ENCODE measurements at regions not wholly inside any gene's neighbourhood (a gene's known extent, or its start where the extent isn't known, plus 50 kb on each side); places are given as distances from the start of the nearest gene placed in this dataset.

DNA sequence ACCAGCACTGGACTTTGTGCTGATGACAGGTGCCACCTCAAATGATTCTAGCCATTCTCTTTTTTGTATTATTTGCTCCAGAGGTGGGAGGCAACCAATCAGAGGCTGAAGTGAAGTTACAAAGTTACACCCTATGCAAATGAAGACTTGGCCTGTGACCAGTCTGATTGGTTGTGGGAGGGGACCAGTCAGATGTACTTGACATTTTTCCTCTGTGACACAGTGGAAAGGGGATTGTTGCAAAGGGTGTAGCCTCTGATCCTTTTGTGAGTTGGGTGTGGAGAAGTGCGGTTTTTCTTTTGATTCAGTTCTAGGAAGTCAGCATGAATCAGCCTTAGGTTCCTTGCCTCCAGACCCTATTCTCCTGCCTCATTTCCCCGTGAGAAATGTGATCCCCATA, 244.0 kb downstream of the ARL6IP6 start:
- H4K20me1 ChIP-seq: no peaks in the 10 kb centered on the region
- H3K27me3 ChIP-seq: no peaks in the 10 kb centered on the region
- no peak overlapping the region for H3K9ac ChIP-seq
- no peak overlapping the region for H3K4me3 ChIP-seq
- no peaks in the 10 kb centered on the region for H3K9me3 ChIP-seq
- no peak overlapping the region for H3K27ac ChIP-seq
- H3K36me3 ChIP-seq: no peaks in the 10 kb centered on the region
- no peaks in the 10 kb centered on the region for H3K4me1 ChIP-seq
- H3K4me2 ChIP-seq: no peak overlapping the region
- TF ChIP-seq Cebpa-rat (IDR thresholded peaks at IDR 0.05): no peak

DNA sequence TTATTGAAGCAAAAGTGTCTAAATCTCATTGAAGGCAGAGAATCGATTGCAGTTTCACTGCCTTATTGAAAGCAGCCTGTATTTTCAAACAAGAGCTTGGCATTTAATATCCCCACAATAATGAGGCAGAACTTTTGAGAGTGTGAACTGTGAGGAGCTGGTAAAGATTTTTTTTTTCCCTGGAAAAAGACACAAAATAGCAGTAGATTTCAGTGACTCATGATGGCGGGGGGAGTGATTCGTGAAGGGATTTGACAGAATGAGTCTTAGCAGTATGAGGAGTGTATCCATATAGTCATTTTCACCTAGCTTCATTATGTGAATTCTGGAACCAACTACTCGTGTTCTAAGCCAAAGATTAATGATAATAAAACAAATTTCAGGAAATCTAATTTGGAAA, 242.9 kb downstream of the ARL6IP6 start:
- Histone ChIP-seq H3K36me3 (no peaks in the 10 kb centered on the region), H3K27me3 (no peaks in the 10 kb centered on the region), H4K20me1 (no peaks in the 10 kb centered on the region), H3K4me2 (no peak overlapping the region), H3K4me3 (no peak overlapping the region), H3K9me3 (no peaks in the 10 kb centered on the region), H3K4me1 (no peaks in the 10 kb centered on the region), H3K27ac (no peak overlapping the region), H3K9ac (no peak overlapping the region)
- TF ChIP-seq Cebpa-rat (IDR thresholded peaks at IDR 0.05): no peak

DNA sequence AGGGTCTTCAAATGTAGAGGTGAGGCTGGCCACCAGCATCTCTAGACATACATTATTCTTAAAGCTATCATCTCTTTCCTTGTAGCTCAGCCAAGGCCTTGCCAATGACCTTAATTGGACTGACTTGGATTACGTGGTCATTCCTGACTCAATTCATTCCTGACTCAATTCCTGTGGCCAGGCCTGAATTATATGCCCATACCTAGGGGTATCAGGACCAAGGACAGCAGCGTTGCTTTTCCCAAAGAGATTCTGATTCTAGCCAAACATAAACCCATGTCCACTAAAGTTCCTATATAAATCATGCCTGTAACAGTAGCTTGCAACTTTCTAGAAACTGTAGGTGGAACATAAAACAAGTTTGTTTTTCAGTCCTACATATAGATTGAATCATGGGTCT, 231.7 kb downstream of the ARL6IP6 start:
- Histone ChIP-seq H3K4me1 (peaks cover 8% of the 10 kb centered on the region; the same call in 1 of the 2 replicates), H3K9ac (no peak overlapping the region), H3K4me3 (no peak overlapping the region), H4K20me1 (no peaks in the 10 kb centered on the region), H3K36me3 (no peaks in the 10 kb centered on the region), H3K27ac (no peak overlapping the region), H3K9me3 (no peaks in the 10 kb centered on the region), H3K4me2 (no peak overlapping the region), H3K27me3 (no peaks in the 10 kb centered on the region)
- no peak for TF ChIP-seq Cebpa-rat (IDR thresholded peaks at IDR 0.05)

DNA sequence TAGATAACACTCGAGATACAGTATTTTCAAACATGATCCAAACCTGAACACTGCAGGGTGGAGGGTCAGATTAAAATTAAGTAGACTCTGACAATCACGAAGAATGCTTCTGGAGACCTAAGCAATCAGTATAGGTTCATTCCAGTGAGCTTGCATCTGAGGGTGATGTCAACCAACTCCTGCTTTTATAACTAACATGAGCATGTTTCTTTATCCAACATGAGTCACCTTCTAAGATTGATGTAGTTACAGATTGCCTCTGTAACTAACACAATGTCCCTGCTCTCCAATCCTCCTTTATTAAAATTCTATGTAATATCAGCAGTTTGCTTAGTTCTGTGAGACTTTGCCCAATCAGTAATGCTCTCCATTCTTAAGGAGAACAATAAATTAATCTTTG, 225.7 kb downstream of the ARL6IP6 start:
- no peaks in the 10 kb centered on the region for H3K36me3 ChIP-seq
- no peaks in the 10 kb centered on the region for H4K20me1 ChIP-seq
- no peak overlapping the region for H3K27ac ChIP-seq
- no peak overlapping the region for H3K4me2 ChIP-seq
- peaks cover 8% of the 10 kb centered on the region; the same call in 1 of the 2 replicates for H3K4me1 ChIP-seq
- H3K9me3 ChIP-seq: no peaks in the 10 kb centered on the region
- no peak overlapping the region for H3K4me3 ChIP-seq
- no peak for TF ChIP-seq Cebpa-rat (IDR thresholded peaks at IDR 0.05)
- H3K9ac ChIP-seq: no peak overlapping the region
- H3K27me3 ChIP-seq: no peaks in the 10 kb centered on the region

DNA sequence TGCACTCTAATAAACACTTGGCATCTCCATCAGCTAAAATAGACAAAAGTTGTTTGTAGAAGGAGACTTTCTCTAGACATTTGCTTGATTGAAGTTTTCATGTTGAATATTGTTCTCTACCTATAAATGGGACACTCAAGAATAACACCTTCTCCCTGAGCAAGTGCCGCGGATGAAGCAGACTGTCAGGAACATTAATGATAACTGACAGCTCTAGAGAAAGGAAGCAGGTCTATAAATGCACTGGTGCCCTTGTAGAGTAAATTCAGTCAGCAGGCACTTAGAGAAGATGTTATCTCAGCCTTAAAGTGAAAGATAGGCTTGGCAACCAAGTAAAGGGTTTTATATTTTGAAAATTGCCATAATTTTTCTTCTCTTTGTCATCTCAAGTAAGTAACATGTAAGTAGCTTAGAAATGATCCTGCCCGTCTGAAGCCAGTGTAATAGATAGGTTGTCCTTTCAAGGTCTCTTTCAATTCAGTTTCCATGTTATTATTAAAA, 224.6 kb downstream of the ARL6IP6 start:
- TF ChIP-seq Cebpa-rat (IDR thresholded peaks at IDR 0.05): no peak
- H4K20me1 ChIP-seq: no peaks in the 10 kb centered on the region
- no peak overlapping the region for H3K9ac ChIP-seq
- no peaks in the 10 kb centered on the region for H3K27me3 ChIP-seq
- no peak overlapping the region for H3K4me2 ChIP-seq
- no peaks in the 10 kb centered on the region for H3K9me3 ChIP-seq
- peaks cover 8% of the 10 kb centered on the region; the same call in 1 of the 2 replicates for H3K4me1 ChIP-seq
- H3K27ac ChIP-seq: no peak overlapping the region
- H3K36me3 ChIP-seq: no peaks in the 10 kb centered on the region
- H3K4me3 ChIP-seq: no peak overlapping the region

DNA sequence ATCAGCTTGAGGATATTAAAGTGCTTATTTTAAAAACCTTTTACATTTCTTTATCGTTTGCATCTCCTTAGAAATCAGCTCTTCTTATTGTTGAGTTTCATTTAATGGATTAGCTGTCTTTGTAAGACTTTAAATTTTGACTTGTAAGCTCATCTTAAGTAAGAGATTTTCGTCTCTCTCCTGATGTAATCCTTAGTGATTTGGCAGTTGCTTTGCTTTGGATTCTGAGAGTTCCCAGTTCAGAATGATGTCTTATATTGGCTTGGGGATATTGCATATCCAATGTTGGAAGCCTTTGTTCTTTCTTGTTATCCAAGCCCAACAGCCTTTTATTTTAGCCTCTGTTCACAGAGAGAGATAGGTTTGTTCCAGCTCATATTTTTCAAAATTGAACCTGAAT, 212.1 kb downstream of the ARL6IP6 start:
- no peak for TF ChIP-seq Cebpa-rat (IDR thresholded peaks at IDR 0.05)
- no peaks in the 10 kb centered on the region for H3K27me3 ChIP-seq

DNA sequence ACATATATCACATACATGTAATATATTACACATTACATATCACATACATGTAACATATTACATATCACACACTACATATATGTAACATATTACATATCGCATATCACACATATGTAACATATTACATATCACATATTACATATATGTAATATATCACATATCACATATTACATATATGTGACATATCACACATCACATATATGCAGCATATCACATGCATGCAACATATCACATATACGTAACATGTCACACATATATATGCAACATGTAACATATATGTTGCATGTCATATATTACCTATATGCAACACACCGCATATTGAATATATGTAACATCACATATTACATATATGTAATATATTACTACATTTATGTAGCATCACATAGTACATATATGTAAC, 211.2 kb downstream of the ARL6IP6 start:
- H3K9me3 ChIP-seq: no peaks in the 10 kb centered on the region
- no peaks in the 10 kb centered on the region for H3K4me1 ChIP-seq
- TF ChIP-seq Cebpa-rat (IDR thresholded peaks at IDR 0.05): no peak
- no peak overlapping the region for H3K4me3 ChIP-seq
- H3K4me2 ChIP-seq: no peak overlapping the region
- no peaks in the 10 kb centered on the region for H3K36me3 ChIP-seq
- H4K20me1 ChIP-seq: no peaks in the 10 kb centered on the region
- no peak overlapping the region for H3K9ac ChIP-seq
- H3K27ac ChIP-seq: no peak overlapping the region
- H3K27me3 ChIP-seq: no peaks in the 10 kb centered on the region

More for the DNA sequence above, 212.1 kb downstream of the ARL6IP6 start:
- H3K9ac ChIP-seq: no peak overlapping the region
- no peaks in the 10 kb centered on the region for H4K20me1 ChIP-seq
- H3K4me2 ChIP-seq: no peak overlapping the region
- no peaks in the 10 kb centered on the region for H3K36me3 ChIP-seq
- H3K4me3 ChIP-seq: no peak overlapping the region
- no peaks in the 10 kb centered on the region for H3K9me3 ChIP-seq
- no peaks in the 10 kb centered on the region for H3K4me1 ChIP-seq
- H3K27ac ChIP-seq: no peak overlapping the region

DNA sequence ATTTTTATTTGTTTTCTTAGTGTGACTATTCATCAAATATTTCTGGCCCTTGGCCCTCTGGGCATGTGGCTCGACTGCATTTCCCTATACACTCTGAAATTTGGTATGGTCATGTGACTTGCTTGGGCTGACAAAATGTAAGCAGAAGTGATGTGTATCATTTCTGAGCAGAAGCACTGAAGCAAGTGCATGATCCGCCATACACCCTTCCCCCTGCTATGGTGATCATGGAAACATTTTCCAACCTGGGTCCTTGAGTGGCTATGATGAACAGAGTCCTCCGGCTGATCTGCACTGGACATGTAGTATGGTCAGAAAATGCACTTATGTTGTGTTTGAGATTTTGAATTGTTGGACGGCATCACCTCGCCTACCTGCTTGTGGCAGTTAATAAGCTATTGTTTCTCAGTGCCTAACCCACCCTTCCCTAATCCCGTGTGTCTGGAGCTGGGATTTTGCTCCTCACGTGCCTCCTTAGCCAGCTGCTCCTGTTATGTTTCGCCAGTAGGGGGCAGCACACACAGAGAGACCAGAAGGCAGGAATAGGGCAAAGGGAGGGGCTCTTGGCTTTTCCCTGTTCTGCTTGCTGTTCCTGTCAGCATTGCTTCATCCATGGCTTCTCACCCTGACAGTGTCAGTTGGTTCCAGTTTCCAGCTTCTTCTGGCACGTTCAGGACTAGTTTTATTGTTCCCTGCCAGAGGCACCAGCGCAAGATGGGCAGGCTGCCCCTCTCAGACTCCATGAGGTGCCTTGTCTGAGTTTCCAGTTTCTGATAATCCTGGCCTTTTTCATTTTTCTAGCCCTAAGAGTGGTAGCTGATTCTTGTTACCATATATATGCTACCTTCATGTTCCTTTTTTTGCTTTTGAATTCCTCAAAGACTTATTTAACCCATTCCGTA, 207.4 kb downstream of the ARL6IP6 start:
- TF ChIP-seq Cebpa-rat (IDR thresholded peaks at IDR 0.05): no peak

DNA sequence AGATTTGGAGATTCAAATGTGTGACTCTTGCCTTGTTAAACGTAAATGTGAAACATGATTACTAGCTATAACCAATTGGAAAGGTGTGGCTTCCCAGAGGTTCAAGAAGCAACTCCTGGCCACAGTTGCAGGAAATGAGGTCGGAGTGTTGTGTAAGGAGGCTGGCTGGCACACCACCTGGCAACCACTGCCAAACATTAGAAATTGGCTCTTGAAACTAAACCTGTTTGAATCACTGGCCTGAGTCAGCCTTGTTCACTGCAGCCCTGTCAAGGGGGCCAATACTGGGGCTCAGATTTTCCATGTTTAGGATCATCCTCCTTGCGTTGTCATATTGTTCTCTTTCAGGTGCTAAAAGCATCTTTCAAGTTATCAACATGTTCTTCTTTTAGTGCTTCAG, 206.3 kb downstream of the ARL6IP6 start:
- TF ChIP-seq Cebpa-rat (IDR thresholded peaks at IDR 0.05): no peak
- Histone ChIP-seq H3K9ac (no peak overlapping the region), H3K27ac (no peak overlapping the region), H3K27me3 (no peaks in the 10 kb centered on the region), H3K4me1 (no peaks in the 10 kb centered on the region), H3K36me3 (no peaks in the 10 kb centered on the region), H4K20me1 (no peaks in the 10 kb centered on the region), H3K9me3 (no peaks in the 10 kb centered on the region), H3K4me2 (no peak overlapping the region), H3K4me3 (no peak overlapping the region)

More for the DNA sequence above, 207.4 kb downstream of the ARL6IP6 start:
- Histone ChIP-seq H3K9ac (no peak overlapping the region), H3K27me3 (no peaks in the 10 kb centered on the region), H3K36me3 (no peaks in the 10 kb centered on the region), H3K9me3 (no peaks in the 10 kb centered on the region), H3K4me3 (no peak overlapping the region), H4K20me1 (no peaks in the 10 kb centered on the region), H3K27ac (no peak overlapping the region), H3K4me2 (no peak overlapping the region), H3K4me1 (no peaks in the 10 kb centered on the region)

DNA sequence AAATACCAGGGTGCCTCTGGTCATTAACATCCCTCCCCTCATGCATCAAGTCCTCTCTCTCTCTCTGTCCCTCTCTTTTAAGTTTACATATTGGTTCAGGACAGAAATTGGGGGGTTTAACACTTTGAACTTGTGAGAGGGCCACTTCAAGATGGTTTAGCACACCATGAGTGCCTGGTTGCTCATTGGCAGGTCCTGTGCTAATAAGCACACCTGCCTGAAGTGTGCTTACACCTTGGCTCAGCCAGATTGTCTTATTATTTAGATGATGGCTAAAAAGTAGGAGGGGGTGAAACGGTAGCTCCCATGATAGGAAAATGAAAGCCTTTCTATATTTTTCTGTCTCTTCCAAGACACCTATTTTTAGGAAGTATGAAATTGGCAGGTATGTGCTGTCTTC, 205.8 kb downstream of the ARL6IP6 start:
- no peaks in the 10 kb centered on the region for H4K20me1 ChIP-seq
- H3K9me3 ChIP-seq: no peaks in the 10 kb centered on the region
- H3K36me3 ChIP-seq: no peaks in the 10 kb centered on the region
- H3K27me3 ChIP-seq: no peaks in the 10 kb centered on the region
- no peak for TF ChIP-seq Cebpa-rat (IDR thresholded peaks at IDR 0.05)
- no peaks in the 10 kb centered on the region for H3K4me1 ChIP-seq
- no peak overlapping the region for H3K4me2 ChIP-seq
- H3K9ac ChIP-seq: no peak overlapping the region
- no peak overlapping the region for H3K4me3 ChIP-seq
- H3K27ac ChIP-seq: no peak overlapping the region
